OCI-M1 (cell line): ENCODE measurements at regions not wholly inside any gene's neighbourhood (a gene's known extent, or its start where the extent isn't known, plus 50 kb on each side); places are given as distances from the start of the nearest gene placed in this dataset.

Experiments used
- DNase-seq: peaks from one replicate; lab custom pipeline; 2025; lab: John Stamatoyannopoulos, UW

GRCh38 chr9:95822583-95823431 is 52.7 kb upstream of the ERCC6L2 start:
- peak; percentile 24 for DNase-seq

GRCh38 chr9:95822015-95822414 is 53.5 kb upstream of the ERCC6L2 start:
- DNase-seq = no peak

- DNase-seq = no peak
These were observed 55.4 kb upstream of the ERCC6L2 start for GRCh38 chr9:95820074-95820473.

- DNase-seq = no peak
These were observed 55.9 kb upstream of the ERCC6L2 start for GRCh38 chr9:95819636-95820035.

- no peak for DNase-seq
These were observed 58.3 kb upstream of the ERCC6L2 start for GRCh38 chr9:95817205-95817604.

GRCh38 chr9:95816716-95817115 is 58.8 kb upstream of the ERCC6L2 start:
- DNase-seq = no peak

- DNase-seq = no peak
These were observed 59.5 kb upstream of the ERCC6L2 start for GRCh38 chr9:95815961-95816360.

GRCh38 chr9:95815133-95815532 is 60.4 kb upstream of the ERCC6L2 start:
- no peak for DNase-seq

- DNase-seq = no peak
These were observed 61.6 kb upstream of the ERCC6L2 start for GRCh38 chr9:95813923-95814322.

- DNase-seq = no peak
These were observed 64.7 kb upstream of the ERCC6L2 start for GRCh38 chr9:95810814-95811213.

- DNase-seq = no peak
These were observed 65.4 kb upstream of the ERCC6L2 start for GRCh38 chr9:95810133-95810532.

GRCh38 chr9:95809686-95810085 is 65.8 kb upstream of the ERCC6L2 start:
- DNase-seq = no peak

- DNase-seq = no peak
These were observed 67.5 kb upstream of the ERCC6L2 start for GRCh38 chr9:95808011-95808410.

GRCh38 chr9:95807326-95807947 is 68.1 kb upstream of the ERCC6L2 start:
- no peak for DNase-seq

GRCh38 chr9:95803197-95803596 is 72.3 kb upstream of the ERCC6L2 start:
- DNase-seq = no peak

GRCh38 chr9:95801797-95802196 is 73.7 kb upstream of the ERCC6L2 start:
- DNase-seq = no peak

GRCh38 chr9:95796029-95796428 is 79.5 kb upstream of the ERCC6L2 start:
- DNase-seq = no peak

- DNase-seq = no peak
These were observed 81.3 kb upstream of the ERCC6L2 start for GRCh38 chr9:95793924-95794828.

GRCh38 chr9:95791695-95792094 is 83.8 kb upstream of the ERCC6L2 start:
- DNase-seq = no peak

GRCh38 chr9:95791286-95791685 is 84.2 kb upstream of the ERCC6L2 start:
- no peak for DNase-seq

GRCh38 chr9:95788521-95788991 is 86.9 kb upstream of the ERCC6L2 start:
- no peak for DNase-seq

- DNase-seq = no peak
These were observed 87.5 kb upstream of the ERCC6L2 start for GRCh38 chr9:95788021-95788420.
